Neural cell (in vitro differentiated cells): ENCODE measurements at regions not wholly inside any gene's neighbourhood (a gene's known extent, or its start where the extent isn't known, plus 50 kb on each side); places are given as distances from the start of the nearest gene placed in this dataset.

ENCODE experiments used
- EP300 ChIP-seq: fragments of 450-650 bp; conservative IDR thresholded peaks from 2 replicates; pipeline ENCODE4 v1.6.1; 2014; ENCODE audit warnings: antibody characterized with exemption, mild to moderate bottlenecking, moderate library complexity; ENCODE audit not compliant: poor library complexity, severe bottlenecking
- EZH2 ChIP-seq: fragments of 200-600, 300-800 bp; shearing (Covaris generic), sonication (generic); IDR thresholded peaks from 2 replicates; pipeline ENCODE4 v1.6.1; 2014; ENCODE audit warnings: antibody characterized with exemption, low read length, borderline replicate concordance, mild to moderate bottlenecking; ENCODE audit not compliant: insufficient read depth, poor library complexity, severe bottlenecking
- MXI1 ChIP-seq: fragments of 450-650 bp; conservative IDR thresholded peaks from 2 replicates; pipeline ENCODE4 v1.6.1; 2014; ENCODE audit warnings: antibody characterized with exemption, mild to moderate bottlenecking; ENCODE audit not compliant: poor library complexity, severe bottlenecking
- POLR2AphosphoS5 ChIP-seq: IDR thresholded peaks from 2 replicates; pipeline ENCODE4 v1.6.1; 2012
- RAD21 ChIP-seq: fragments of 450-650 bp; conservative IDR thresholded peaks from 2 replicates; pipeline ENCODE4 v1.6.1; 2014; ENCODE audit warnings: antibody characterized with exemption, mild to moderate bottlenecking, moderate library complexity
- SMC3 ChIP-seq: fragments of 450-650 bp; conservative IDR thresholded peaks from 2 replicates; pipeline ENCODE4 v1.6.1; 2014; ENCODE audit warnings: antibody characterized with exemption, mild to moderate bottlenecking, moderate library complexity; ENCODE audit not compliant: poor library complexity
- TAF1 ChIP-seq: IDR thresholded peaks from 2 replicates; pipeline ENCODE4 v1.6.1; 2012; ENCODE audit warnings: low read depth
- TF ChIP-seq, protein P1 (sequence below): fragments of 450-650 bp; IDR thresholded peaks from 2 replicates; pipeline ENCODE4 v1.5.1; 2014; ENCODE audit warnings: antibody characterized with exemption, mild to moderate bottlenecking, moderate library complexity; ENCODE audit not compliant: poor library complexity, severe bottlenecking
- TF ChIP-seq, protein P2 (sequence below): IDR thresholded peaks from 2 replicates; pipeline ENCODE4 v1.6.1; 2012; ENCODE audit warnings: borderline replicate concordance

DNA sequence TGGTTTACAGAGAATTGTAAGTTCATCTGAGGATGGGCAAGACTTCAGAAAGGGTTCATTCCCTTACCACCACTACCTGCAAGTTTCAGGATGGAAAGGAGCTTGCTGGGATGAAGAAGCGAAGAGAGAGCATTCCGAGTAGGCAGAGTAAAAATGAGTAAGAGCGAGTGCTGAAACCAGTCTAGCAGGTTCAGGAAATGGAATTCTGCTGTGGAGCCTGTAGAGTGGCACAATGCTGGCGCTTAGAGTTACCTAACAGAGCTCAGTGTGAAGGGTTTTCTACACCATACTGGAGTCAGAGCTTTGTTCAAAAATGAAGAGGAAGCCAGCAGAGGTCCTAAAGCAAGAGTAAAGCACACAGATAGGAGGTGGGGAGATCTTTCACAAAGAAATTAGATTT, 179.2 kb upstream of the ZC3H12C start:
- TF ChIP-seq, protein P1, sequence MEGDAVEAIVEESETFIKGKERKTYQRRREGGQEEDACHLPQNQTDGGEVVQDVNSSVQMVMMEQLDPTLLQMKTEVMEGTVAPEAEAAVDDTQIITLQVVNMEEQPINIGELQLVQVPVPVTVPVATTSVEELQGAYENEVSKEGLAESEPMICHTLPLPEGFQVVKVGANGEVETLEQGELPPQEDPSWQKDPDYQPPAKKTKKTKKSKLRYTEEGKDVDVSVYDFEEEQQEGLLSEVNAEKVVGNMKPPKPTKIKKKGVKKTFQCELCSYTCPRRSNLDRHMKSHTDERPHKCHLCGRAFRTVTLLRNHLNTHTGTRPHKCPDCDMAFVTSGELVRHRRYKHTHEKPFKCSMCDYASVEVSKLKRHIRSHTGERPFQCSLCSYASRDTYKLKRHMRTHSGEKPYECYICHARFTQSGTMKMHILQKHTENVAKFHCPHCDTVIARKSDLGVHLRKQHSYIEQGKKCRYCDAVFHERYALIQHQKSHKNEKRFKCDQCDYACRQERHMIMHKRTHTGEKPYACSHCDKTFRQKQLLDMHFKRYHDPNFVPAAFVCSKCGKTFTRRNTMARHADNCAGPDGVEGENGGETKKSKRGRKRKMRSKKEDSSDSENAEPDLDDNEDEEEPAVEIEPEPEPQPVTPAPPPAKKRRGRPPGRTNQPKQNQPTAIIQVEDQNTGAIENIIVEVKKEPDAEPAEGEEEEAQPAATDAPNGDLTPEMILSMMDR: no peak
- TF ChIP-seq EZH2 (no peak), EP300 (no peak), POLR2AphosphoS5 (no peak), MXI1 (no peak), SMC3 (no peak), TAF1 (no peak), RAD21 (no peak)
- TF ChIP-seq, protein P2, sequence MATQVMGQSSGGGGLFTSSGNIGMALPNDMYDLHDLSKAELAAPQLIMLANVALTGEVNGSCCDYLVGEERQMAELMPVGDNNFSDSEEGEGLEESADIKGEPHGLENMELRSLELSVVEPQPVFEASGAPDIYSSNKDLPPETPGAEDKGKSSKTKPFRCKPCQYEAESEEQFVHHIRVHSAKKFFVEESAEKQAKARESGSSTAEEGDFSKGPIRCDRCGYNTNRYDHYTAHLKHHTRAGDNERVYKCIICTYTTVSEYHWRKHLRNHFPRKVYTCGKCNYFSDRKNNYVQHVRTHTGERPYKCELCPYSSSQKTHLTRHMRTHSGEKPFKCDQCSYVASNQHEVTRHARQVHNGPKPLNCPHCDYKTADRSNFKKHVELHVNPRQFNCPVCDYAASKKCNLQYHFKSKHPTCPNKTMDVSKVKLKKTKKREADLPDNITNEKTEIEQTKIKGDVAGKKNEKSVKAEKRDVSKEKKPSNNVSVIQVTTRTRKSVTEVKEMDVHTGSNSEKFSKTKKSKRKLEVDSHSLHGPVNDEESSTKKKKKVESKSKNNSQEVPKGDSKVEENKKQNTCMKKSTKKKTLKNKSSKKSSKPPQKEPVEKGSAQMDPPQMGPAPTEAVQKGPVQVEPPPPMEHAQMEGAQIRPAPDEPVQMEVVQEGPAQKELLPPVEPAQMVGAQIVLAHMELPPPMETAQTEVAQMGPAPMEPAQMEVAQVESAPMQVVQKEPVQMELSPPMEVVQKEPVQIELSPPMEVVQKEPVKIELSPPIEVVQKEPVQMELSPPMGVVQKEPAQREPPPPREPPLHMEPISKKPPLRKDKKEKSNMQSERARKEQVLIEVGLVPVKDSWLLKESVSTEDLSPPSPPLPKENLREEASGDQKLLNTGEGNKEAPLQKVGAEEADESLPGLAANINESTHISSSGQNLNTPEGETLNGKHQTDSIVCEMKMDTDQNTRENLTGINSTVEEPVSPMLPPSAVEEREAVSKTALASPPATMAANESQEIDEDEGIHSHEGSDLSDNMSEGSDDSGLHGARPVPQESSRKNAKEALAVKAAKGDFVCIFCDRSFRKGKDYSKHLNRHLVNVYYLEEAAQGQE: no peak
